GM10248 (cell line): ENCODE measurements at regions not wholly inside any gene's neighbourhood (a gene's known extent, or its start where the extent isn't known, plus 50 kb on each side); places are given as distances from the start of the nearest gene placed in this dataset.
"Not testable (repeated sequence)": the region's sequence is repeated elsewhere in the genome, so short reads cannot be mapped to it uniquely, and the experiment has no call there.

Experiments
- CTCF ChIA-PET: fragments of 300-600 bp; sonication (Branson Sonifier 250); formaldehyde crosslinking; extraction: SDS; loops from one replicate; lab custom pipeline; 2021; ENCODE audit warnings: antibody characterized with exemption; lab: Yijun Ruan, JAX
- POLR2A ChIA-PET: fragments of 350-650 bp; sonication (Branson Sonifier 250); formaldehyde crosslinking; extraction: SDS; loops from one replicate; lab custom pipeline; 2020; ENCODE audit warnings: antibody characterized with exemption; lab: Yijun Ruan, JAX
- DNase-seq: peaks from one replicate; pipeline ENCODE4 v3.0.0; 2012; ENCODE audit errors: extremely low spot score
- CTCF ChIP-seq: IDR thresholded peaks from 2 replicates; pipeline ENCODE4 v1.5.1; 2012; ENCODE audit warnings: mild to moderate bottlenecking, low read depth; ENCODE audit errors: extremely low read depth, missing control alignments, control extremely low read depth

- CTCF ChIA-PET, result interaction anchor here (1.6 kb wide), 1 partner anchor 15 kb away, joined by 4 read pairs; no protein-coding TSS in a partner anchor
- no peak for TF ChIP-seq CTCF
- POLR2A ChIA-PET, result no interaction called here
- DNase-seq, result no peak
Measured at GRCh38 chr10:23978317-23978716, 230.6 kb upstream of the KIAA1217 start.

- CTCF ChIA-PET, result interaction anchor here (2.3 kb wide), 1 partner anchor 14 kb away, joined by 11 read pairs; no protein-coding TSS in a partner anchor
- DNase-seq, result no peak
- POLR2A ChIA-PET, result no interaction called here
- TF ChIP-seq CTCF, result no peak
Measured at GRCh38 chr10:23980094-23980493, 228.8 kb upstream of the KIAA1217 start.

GRCh38 chr10:23981520-23982309 is 227.2 kb upstream of the KIAA1217 start:
- TF ChIP-seq CTCF, result no peak
- CTCF ChIA-PET, result interaction anchor here (1.3 to 2.3 kb wide), 2 partner anchors 9 to 12 kb away, joined by 3 to 11 read pairs; no protein-coding TSS in a partner anchor
- POLR2A ChIA-PET, result no interaction called here
- DNase-seq, result no peak

GRCh38 chr10:23984405-23984804 is 224.5 kb upstream of the KIAA1217 start:
- POLR2A ChIA-PET, DNase-seq: not testable (repeated sequence)
- CTCF ChIA-PET, result interaction anchor here (1.8 kb wide), 1 partner anchor 10 kb away, joined by 15 read pairs; no protein-coding TSS in a partner anchor

- no peak for DNase-seq
- CTCF ChIA-PET, result interaction anchor here (1.1 kb wide), 1 partner anchor 531 kb away, joined by 4 read pairs; no protein-coding TSS in a partner anchor
- POLR2A ChIA-PET, result no interaction called here
- TF ChIP-seq CTCF, result no peak
Measured at GRCh38 chr10:23988006-23988405, 220.9 kb upstream of the KIAA1217 start.

GRCh38 chr10:23994459-23995046 is 214.4 kb upstream of the KIAA1217 start:
- POLR2A ChIA-PET, result no interaction called here
- CTCF ChIA-PET, result interaction anchor here (0.8 to 3.6 kb wide), 45 partner anchors 9 to 700 kb away, joined by 3 to 53 read pairs (median 5); partner anchors contain the start of gene KIAA1217
- peak; percentile 49 for DNase-seq
- peak; percentile 69 for TF ChIP-seq CTCF

- TF ChIP-seq CTCF, result no peak
- POLR2A ChIA-PET, result no interaction called here
- CTCF ChIA-PET, result no interaction called here
- DNase-seq, result no peak
Measured at GRCh38 chr10:23999445-23999844, 209.5 kb upstream of the KIAA1217 start.
